ENCODE measurements at regions not wholly inside any gene's neighbourhood (a gene's known extent, or its start where the extent isn't known, plus 50 kb on each side); places are given as distances from the start of the nearest gene placed in this dataset.

GRCh38 chr1:55617288-55617982 is 402.3 kb upstream of the USP24 start:
- TF ChIP-seq CTCF (IDR thresholded peaks at IDR 0.05) = no peak
- no peak for TF ChIP-seq ELK1 (IDR thresholded peaks at IDR 0.05; ENCODE audit: low read depth, low read length)
- TF ChIP-seq RARB (CRISPR knock-in tag; IDR thresholded peaks at IDR 0.05) = no peak
- no peak for TF ChIP-seq MAX (IDR thresholded peaks at IDR 0.05)
- no peak for TF ChIP-seq POLR2A (IDR thresholded peaks at IDR 0.05; ENCODE audit: low read length)
- TF ChIP-seq RFX5 (IDR thresholded peaks at IDR 0.05) = no peak
- TF ChIP-seq CHD2 (IDR thresholded peaks at IDR 0.05; ENCODE audit: low read length, partially characterized antibody) = no peak
- no peak for TF ChIP-seq KDM1A (IDR thresholded peaks at IDR 0.05; ENCODE audit: low read depth)
- no peak for TF ChIP-seq CEBPB (IDR thresholded peaks at IDR 0.05)
- no peak for TF ChIP-seq ESRRA (IDR thresholded peaks at IDR 0.05; ENCODE audit: borderline replicate concordance, low read length)
- no peak for TF ChIP-seq FOSL2 (IDR thresholded peaks at IDR 0.05)
- TF ChIP-seq FOSL2 (CRISPR knock-in tag; IDR thresholded peaks at IDR 0.05) = no peak
- TF ChIP-seq MYC (IDR thresholded peaks at IDR 0.05; ENCODE audit: borderline replicate concordance, low read length) = no peak
- no peak for TF ChIP-seq EP300 (IDR thresholded peaks at IDR 0.05)
